Peyer's patch (tissue), 4 donors: ENCODE measurements at regions not wholly inside any gene's neighbourhood (a gene's known extent, or its start where the extent isn't known, plus 50 kb on each side); places are given as distances from the start of the nearest gene placed in this dataset.

Experiments
- CTCF ChIP-seq, 6 experiments: fragments of 450-650 bp in 4 of 6; fragments of 200-600 bp in 2 of 6; sonication (generic) in 1 of 6; IDR thresholded peaks; one replicate each; pipeline ENCODE4 v1.5.1; 2017 to 2019; ENCODE audit warnings: antibody characterized with exemption in 6 of 6, mild to moderate bottlenecking in 3 of 6, moderate library complexity in 1 of 6
- POLR2A ChIP-seq, 2 donors: fragments of 450-650 bp; IDR thresholded peaks; one replicate each; pipeline ENCODE4 v1.5.1; 2017; ENCODE audit warnings: antibody characterized with exemption in 2 of 2, mild to moderate bottlenecking in 2 of 2, moderate library complexity in 2 of 2

- no peak for TF ChIP-seq CTCF (IDR thresholded peaks at IDR 0.05)
- no peak for TF ChIP-seq POLR2A (IDR thresholded peaks at IDR 0.05)
These were observed 87.4 kb downstream of the ZNF467 start for GRCh38 chr7:149686011-149686410.
